OCI-LY1 (cell line): ENCODE measurements at regions not wholly inside any gene's neighbourhood (a gene's known extent, or its start where the extent isn't known, plus 50 kb on each side); places are given as distances from the start of the nearest gene placed in this dataset.

Experiments used
- CTCF ChIP-seq: fragments of 200-600 bp; sonication (generic), shearing (Covaris generic); IDR thresholded peaks from 2 replicates; pipeline ENCODE4 v1.5.1; 2017; ENCODE audit warnings: mild to moderate bottlenecking, antibody characterized with exemption, low read length, moderate library complexity, mixed read lengths
- EZH2 ChIP-seq: fragments of 200-600 bp; sonication (generic), shearing (Covaris generic); IDR thresholded peaks from 2 replicates; pipeline ENCODE4 v1.8.0; 2017; ENCODE audit warnings: borderline replicate concordance, mixed run types, mild to moderate bottlenecking, antibody characterized with exemption, low read length, moderate library complexity, mixed read lengths

- no peak for TF ChIP-seq EZH2
- no peak for TF ChIP-seq CTCF
Observed at GRCh38 chr16:65808790-65809189, 557.7 kb upstream of the CDH5 start.
